Stimulated activated naive CD4-positive, alpha-beta T cell (primary cell): ENCODE measurements at regions not wholly inside any gene's neighbourhood (a gene's known extent, or its start where the extent isn't known, plus 50 kb on each side); places are given as distances from the start of the nearest gene placed in this dataset.

ENCODE experiments used
- DNase-seq, 6 experiments: peaks; one replicate each; lab custom pipeline; 2025; lab: John Stamatoyannopoulos, UW

- no peak for DNase-seq
Observed at GRCh38 chr12:104858611-104859543, 99.2 kb downstream of the SLC41A2 start.

GRCh38 chr12:104856531-104856930, 101.6 kb downstream of the SLC41A2 start:
- DNase-seq: no peak

GRCh38 chr12:104855599-104855998, 102.5 kb downstream of the SLC41A2 start:
- no peak for DNase-seq

GRCh38 chr12:104852896-104853295, 105.2 kb downstream of the SLC41A2 start:
- DNase-seq: no peak

- DNase-seq: no peak
Observed at GRCh38 chr12:104852102-104852501, 106.0 kb downstream of the SLC41A2 start.

GRCh38 chr12:104850781-104851180, 107.3 kb downstream of the SLC41A2 start:
- DNase-seq: no peak

- DNase-seq: no peak
Observed at GRCh38 chr12:104846056-104846767, 111.9 kb downstream of the SLC41A2 start.

- DNase-seq: no peak
Observed at GRCh38 chr12:104844123-104844522, 114.0 kb downstream of the SLC41A2 start.

- no peak for DNase-seq
Observed at GRCh38 chr12:104840262-104840661, 117.8 kb downstream of the SLC41A2 start.

GRCh38 chr12:104835317-104835716, 122.8 kb downstream of the SLC41A2 start:
- DNase-seq: no peak

GRCh38 chr12:104834607-104835006, 123.5 kb downstream of the SLC41A2 start:
- DNase-seq: no peak

GRCh38 chr12:104833756-104834155, 124.3 kb downstream of the SLC41A2 start:
- DNase-seq: no peak

- DNase-seq: no peak
Observed at GRCh38 chr12:104828015-104828414, 130.1 kb downstream of the SLC41A2 start.

- DNase-seq: no peak
Observed at GRCh38 chr12:104827587-104827986, 130.5 kb downstream of the SLC41A2 start.

GRCh38 chr12:104825408-104825807, 132.7 kb downstream of the SLC41A2 start:
- DNase-seq: no peak

- DNase-seq: no peak
Observed at GRCh38 chr12:104823985-104824461, 134.1 kb downstream of the SLC41A2 start.

GRCh38 chr12:104822941-104823340, 135.1 kb downstream of the SLC41A2 start:
- DNase-seq: no peak

GRCh38 chr12:104816845-104817503, 141.1 kb downstream of the SLC41A2 start:
- DNase-seq: no peak

GRCh38 chr12:104815935-104816334, 142.2 kb downstream of the SLC41A2 start:
- DNase-seq: no peak

GRCh38 chr12:104814944-104815343, 143.1 kb downstream of the SLC41A2 start:
- no peak for DNase-seq
